ENCODE measurements at regions not wholly inside any gene's neighbourhood (a gene's known extent, or its start where the extent isn't known, plus 50 kb on each side); places are given as distances from the start of the nearest gene placed in this dataset.

GRCh38 chr3:159126261-159127020 lies 324.6 kb downstream of the MFSD1 start:
- peak; percentile 88 for DNase-seq (ENCODE audit: low read depth)

- DNase-seq (ENCODE audit: low read depth): no peak
Observed at GRCh38 chr3:159127021-159127392, 325.2 kb downstream of the MFSD1 start.

DNA sequence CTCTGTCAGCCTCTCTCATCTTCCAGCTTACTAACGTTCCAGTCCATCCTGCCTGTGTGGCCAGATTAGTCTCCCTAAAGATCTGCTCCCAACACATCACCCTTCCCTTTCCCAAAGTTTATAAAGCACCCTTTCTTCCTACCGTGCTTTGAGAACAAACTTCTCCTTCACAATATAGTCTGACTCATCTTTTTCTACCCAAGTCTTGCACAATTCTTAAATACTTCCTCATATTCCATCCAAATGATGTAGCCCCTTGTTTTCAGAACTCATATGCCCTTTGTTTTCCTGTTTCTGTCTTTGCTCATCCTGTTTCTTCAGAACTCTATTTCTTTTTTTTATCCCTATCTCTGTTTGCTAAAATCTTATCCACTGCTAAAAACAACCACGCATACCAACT lies 326.8 kb downstream of the MFSD1 start:
- DNase-seq (ENCODE audit: low read depth): peak; percentile 41

DNA sequence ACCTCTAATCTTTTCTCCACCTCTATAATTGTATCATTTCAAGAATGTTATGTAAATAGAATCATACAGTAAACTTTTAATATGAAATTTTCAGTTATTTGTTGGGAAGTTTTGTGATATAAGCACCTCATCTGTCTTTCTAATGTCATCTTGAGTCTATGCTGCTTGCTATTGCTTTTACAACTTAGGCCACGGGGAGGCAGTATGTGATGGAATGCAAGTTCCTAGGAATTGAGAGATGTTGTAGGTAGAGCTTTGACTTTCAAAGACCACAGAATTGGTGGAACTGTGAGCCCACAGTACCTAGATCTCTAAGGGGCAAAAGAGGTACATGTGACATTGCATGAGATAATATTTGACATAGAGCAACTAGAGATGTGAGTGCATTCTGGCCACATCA lies 328.3 kb downstream of the MFSD1 start:
- peak; percentile 17 for DNase-seq (ENCODE audit: low read depth)

DNA sequence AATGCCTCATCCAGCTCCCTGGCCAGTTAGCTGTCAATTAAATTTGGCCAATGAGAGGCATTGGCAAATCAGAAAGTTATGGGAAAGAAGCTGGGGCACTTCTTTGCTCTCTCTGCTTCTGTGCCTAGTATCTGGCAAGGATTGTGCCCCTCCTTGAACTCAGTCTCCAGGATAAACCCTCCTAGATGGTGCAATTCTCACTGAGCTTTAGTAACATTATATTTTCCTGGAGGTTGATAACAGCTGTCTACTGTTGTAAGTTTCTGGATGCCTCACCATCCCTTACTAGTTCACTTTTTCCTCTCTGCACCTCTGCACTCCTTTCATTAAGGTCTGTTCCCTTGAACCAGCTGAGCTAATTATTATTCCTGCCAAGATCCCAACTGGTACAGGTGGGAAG lies 329.5 kb downstream of the MFSD1 start:
- peak; percentile 10 for DNase-seq (ENCODE audit: low read depth)

- DNase-seq (ENCODE audit: low read depth): no peak
Observed at GRCh38 chr3:159137949-159138348, 336.1 kb downstream of the MFSD1 start.

DNA sequence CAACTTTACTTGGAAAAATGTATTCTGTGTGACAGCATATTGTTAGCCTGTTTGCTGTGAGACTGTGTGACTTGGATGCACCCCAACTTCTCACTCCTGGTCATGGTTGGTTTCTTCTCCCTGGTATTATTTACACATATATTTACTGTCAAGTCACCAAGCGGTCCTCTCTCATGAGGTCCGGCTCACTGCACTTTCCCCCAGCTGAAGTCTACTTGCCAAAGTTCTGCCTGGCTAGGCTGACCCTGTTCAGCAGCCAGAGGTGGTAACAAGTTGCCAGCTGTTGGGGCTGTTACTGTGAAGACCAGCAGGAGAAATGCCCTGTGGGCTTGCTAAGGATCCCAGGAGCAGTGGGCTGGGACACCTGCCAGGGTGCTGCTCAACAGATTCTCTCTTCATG lies 337.5 kb downstream of the MFSD1 start:
- no peak for DNase-seq (ENCODE audit: low read depth)

DNA sequence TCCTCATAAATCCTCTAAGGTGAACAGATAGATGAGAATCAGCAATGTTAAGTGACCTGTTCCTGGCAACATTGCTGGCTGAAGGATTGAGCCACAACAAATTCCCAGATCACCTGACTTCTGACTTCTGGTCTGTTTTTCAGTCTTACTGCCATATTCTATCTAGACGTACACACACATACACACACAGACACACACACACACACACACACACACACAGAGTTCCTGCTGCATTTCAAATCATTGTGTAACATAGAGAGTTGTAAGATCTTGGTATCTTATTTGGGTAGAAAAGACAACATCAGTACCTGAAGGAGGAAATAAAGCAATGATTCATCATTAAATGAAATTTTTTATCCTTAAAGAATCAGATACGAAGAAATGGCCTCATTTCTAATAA lies 342.6 kb downstream of the MFSD1 start:
- no peak for DNase-seq (ENCODE audit: low read depth)

DNA sequence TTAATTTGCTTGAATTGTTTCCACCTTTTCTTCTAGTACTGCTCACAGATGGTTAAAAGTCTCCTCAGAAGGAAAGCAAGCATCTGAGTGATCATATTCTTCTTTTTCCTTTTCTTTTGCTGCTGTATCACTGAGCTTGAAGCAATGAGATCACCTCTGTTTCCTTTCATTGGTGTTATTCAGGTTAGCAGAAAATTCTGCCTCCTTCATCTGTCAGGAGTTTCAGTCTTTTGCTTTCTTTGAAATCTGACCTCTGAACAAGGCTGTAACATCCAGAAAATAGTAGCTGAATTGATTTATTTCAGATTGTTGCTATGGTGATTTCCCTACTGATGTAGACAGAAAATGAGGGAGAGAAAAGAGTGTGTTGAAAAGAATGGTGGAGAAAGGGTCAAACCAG lies 343.0 kb downstream of the MFSD1 start:
- DNase-seq (ENCODE audit: low read depth): no peak

DNA sequence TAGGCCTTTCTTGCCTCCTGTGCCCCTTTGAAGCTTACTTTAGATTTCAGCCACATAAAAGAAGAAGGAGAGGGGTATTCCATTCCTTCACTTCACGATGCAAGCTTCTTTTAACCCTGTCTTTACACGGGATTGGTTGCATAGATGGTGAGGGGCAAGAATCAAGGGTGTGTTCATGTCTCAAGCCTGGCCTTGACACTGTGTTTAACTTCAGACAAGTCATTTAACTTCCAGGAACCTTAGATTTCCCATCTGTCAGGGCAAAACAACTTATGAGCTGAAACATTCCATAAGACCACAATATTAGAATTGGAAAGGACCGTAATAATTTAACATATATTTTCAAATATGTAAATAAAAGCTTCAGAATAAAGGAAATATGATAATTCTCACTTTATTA lies 344.5 kb downstream of the MFSD1 start:
- DNase-seq (ENCODE audit: low read depth): no peak

- DNase-seq (ENCODE audit: low read depth): no peak
Observed at GRCh38 chr3:159146856-159147435, 345.1 kb downstream of the MFSD1 start.

- no peak for DNase-seq (ENCODE audit: low read depth)
Observed at GRCh38 chr3:159147813-159148212, 346.0 kb downstream of the MFSD1 start.

- no peak for DNase-seq (ENCODE audit: low read depth)
Observed at GRCh38 chr3:159148466-159148865, 346.6 kb downstream of the MFSD1 start.

DNA sequence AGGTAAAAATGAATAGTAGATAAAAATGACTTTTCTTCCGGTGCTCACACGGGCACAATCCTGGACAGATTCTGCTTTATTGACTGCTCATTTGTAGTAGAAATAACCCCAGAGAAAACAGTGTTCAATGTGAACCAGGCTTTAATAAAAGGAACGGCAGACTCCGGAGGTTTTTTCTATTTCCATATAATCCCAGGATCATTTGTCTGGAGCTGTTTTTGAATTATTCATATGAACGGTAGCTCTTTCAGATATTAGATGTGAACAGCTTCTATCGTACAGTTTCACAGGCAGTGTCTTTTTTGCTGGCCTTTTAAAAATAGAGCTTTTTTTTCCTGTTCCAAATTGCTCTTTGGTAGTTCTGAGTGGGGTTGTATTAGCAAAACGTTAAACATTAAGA lies 347.3 kb downstream of the MFSD1 start:
- DNase-seq (ENCODE audit: low read depth): no peak

- no peak for DNase-seq (ENCODE audit: low read depth)
Observed at GRCh38 chr3:159149633-159150032, 347.8 kb downstream of the MFSD1 start.

DNA sequence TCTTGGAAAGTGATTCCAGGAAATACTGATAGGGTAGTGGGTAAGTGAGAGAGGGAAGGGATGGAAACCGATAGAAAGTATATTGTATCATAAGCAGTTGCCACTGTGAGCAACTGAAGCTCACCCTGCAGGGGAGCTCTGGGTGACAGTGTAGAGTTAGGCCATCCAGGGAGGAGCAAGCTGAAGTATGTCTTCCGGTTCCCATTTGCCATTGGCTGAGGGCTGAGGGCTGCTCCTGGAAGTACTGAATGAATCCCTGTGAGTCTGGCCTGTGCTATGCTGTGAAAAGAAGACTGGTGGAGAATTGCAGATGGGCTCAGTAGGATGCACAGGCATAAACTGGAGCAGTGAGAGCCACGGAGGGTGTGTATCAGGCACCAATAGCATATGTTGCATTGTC lies 348.3 kb downstream of the MFSD1 start:
- DNase-seq (ENCODE audit: low read depth): no peak

DNA sequence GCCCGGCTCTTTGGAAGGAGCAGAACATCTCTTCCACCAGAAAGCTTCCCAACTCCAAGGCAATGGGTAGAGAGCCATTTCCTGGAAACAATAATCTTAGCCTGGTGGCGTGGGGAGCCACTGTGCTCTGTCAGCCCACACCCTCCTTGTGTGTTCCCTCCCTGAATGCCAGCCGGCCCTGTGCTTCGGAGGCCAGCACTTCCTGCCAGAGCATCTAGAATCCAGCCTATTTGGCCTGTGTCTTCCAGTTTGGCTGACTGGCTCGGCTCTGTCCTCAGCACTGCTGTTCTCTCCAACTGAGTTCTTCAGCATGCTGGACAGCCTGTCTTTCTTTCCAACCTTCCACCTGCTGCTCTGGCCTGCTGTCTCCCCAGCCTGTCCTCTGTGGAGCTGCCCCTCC lies 349.3 kb downstream of the MFSD1 start:
- DNase-seq (ENCODE audit: low read depth): peak; percentile 21

GRCh38 chr3:159157275-159157674 lies 355.4 kb downstream of the MFSD1 start:
- no peak for DNase-seq (ENCODE audit: low read depth)

DNA sequence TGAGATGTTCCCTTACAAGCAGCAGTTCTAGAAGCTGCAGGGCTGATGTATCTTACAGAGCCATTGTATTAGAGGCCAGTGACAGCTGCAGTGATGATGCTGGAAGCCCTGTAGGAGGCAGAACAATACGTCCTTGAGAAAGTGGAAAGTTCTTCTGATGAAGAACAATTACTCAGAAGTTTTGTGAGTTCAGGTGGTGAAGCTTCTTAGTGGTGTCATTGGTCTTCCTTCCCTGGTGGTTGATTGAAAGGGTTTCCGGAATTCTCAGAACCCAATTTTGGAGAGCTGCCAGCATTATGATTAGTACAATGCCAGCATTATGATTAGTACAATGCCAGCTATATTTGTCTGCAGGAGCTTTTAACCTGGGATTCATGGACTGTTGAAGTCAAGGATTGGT lies 356.4 kb downstream of the MFSD1 start:
- peak; percentile 43 for DNase-seq (ENCODE audit: low read depth)

DNA sequence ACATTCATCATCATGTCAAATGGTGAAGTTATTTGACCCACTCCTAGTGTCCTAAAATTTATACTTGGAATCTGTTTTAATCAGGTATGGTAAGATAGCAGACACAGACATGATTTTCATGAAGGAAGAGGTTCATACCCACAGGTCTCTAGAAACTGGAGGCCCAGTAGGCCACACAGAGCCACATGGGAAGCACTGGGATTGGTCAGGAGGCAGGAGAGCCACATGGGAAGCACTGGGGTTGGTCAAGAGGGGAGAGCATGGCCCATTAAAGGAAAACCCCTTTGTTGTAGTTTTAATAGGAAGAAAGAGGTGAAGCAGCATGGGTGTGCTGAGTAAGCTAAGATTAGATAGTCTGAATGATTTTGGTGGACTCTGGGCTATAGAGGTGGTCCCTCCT lies 356.9 kb downstream of the MFSD1 start:
- no peak for DNase-seq (ENCODE audit: low read depth)

GRCh38 chr3:159159546-159159945 lies 357.7 kb downstream of the MFSD1 start:
- DNase-seq (ENCODE audit: low read depth): peak; percentile 3

- no peak for DNase-seq (ENCODE audit: low read depth)
Observed at GRCh38 chr3:159163656-159164055, 361.8 kb downstream of the MFSD1 start.

GRCh38 chr3:159165961-159166360 lies 364.1 kb downstream of the MFSD1 start:
- DNase-seq (ENCODE audit: low read depth): no peak

Measured in myocyte (in vitro differentiated cells).